CD4-positive, alpha-beta T cell treated with Interleukin-21 for 1 hour (primary cell): ENCODE measurements at regions not wholly inside any gene's neighbourhood (a gene's known extent, or its start where the extent isn't known, plus 50 kb on each side); places are given as distances from the start of the nearest gene placed in this dataset.
"Not testable (repeated sequence)": the region's sequence is repeated elsewhere in the genome, so short reads cannot be mapped to it uniquely, and the experiment has no call there.

Source experiments
- DNase-seq: peaks from one replicate; pipeline ENCODE4 v3.0.0-alpha.2; 2020

- DNase-seq, result no peak
Observed at GRCh38 chr17:71516149-71516548, 604.7 kb upstream of the SOX9 start.

GRCh38 chr17:71519285-71519684 is 601.5 kb upstream of the SOX9 start:
- no peak for DNase-seq

- no peak for DNase-seq
Observed at GRCh38 chr17:71521724-71522123, 599.1 kb upstream of the SOX9 start.

GRCh38 chr17:71522383-71522782 is 598.4 kb upstream of the SOX9 start:
- DNase-seq, result no peak

GRCh38 chr17:71527311-71527710 is 593.5 kb upstream of the SOX9 start:
- DNase-seq, result no peak

GRCh38 chr17:71528210-71528609 is 592.6 kb upstream of the SOX9 start:
- DNase-seq, result no peak

GRCh38 chr17:71530248-71530647 is 590.6 kb upstream of the SOX9 start:
- DNase-seq, result no peak

GRCh38 chr17:71535321-71535720 is 585.5 kb upstream of the SOX9 start:
- DNase-seq, result no peak

GRCh38 chr17:71546419-71546818 is 574.4 kb upstream of the SOX9 start:
- DNase-seq, result no peak

- DNase-seq, result no peak
Observed at GRCh38 chr17:71547904-71548303, 572.9 kb upstream of the SOX9 start.

GRCh38 chr17:71548540-71549190 is 572.2 kb upstream of the SOX9 start:
- DNase-seq, result no peak

- no peak for DNase-seq
Observed at GRCh38 chr17:71550675-71551074, 570.1 kb upstream of the SOX9 start.

- DNase-seq, result no peak
Observed at GRCh38 chr17:71553381-71553780, 567.4 kb upstream of the SOX9 start.

- no peak for DNase-seq
Observed at GRCh38 chr17:71558901-71559300, 561.9 kb upstream of the SOX9 start.

- no peak for DNase-seq
Observed at GRCh38 chr17:71572343-71572742, 548.5 kb upstream of the SOX9 start.

- no peak for DNase-seq
Observed at GRCh38 chr17:71578446-71578845, 542.4 kb upstream of the SOX9 start.

GRCh38 chr17:71580220-71580619 is 540.6 kb upstream of the SOX9 start:
- DNase-seq, result no peak

GRCh38 chr17:71585540-71585939 is 535.3 kb upstream of the SOX9 start:
- DNase-seq, result no peak

- no peak for DNase-seq
Observed at GRCh38 chr17:71592431-71592830, 528.4 kb upstream of the SOX9 start.

GRCh38 chr17:71593078-71593477 is 527.7 kb upstream of the SOX9 start:
- DNase-seq, result no peak

GRCh38 chr17:71599583-71599982 is 521.2 kb upstream of the SOX9 start:
- not testable (repeated sequence) for DNase-seq

GRCh38 chr17:71600137-71600789 is 520.6 kb upstream of the SOX9 start:
- no peak for DNase-seq

- no peak for DNase-seq
Observed at GRCh38 chr17:71601894-71602504, 518.8 kb upstream of the SOX9 start.

- DNase-seq, result no peak
Observed at GRCh38 chr17:71613996-71614395, 506.8 kb upstream of the SOX9 start.

- no peak for DNase-seq
Observed at GRCh38 chr17:71615820-71616219, 505.0 kb upstream of the SOX9 start.
